Amniotic epithelial cell (primary cell): ENCODE measurements at regions not wholly inside any gene's neighbourhood (a gene's known extent, or its start where the extent isn't known, plus 50 kb on each side); places are given as distances from the start of the nearest gene placed in this dataset.

ENCODE experiments used
- DNase-seq: peaks from one replicate; pipeline ENCODE4 v3.0.0-alpha.2; 2010; ENCODE audit warnings: low read depth

GRCh38 chr5:5062525-5063302, 77.4 kb upstream of the ADAMTS16 start:
- DNase-seq: no peak

GRCh38 chr5:5063533-5063953, 76.6 kb upstream of the ADAMTS16 start:
- DNase-seq: no peak

GRCh38 chr5:5065472-5065871, 74.7 kb upstream of the ADAMTS16 start:
- no peak for DNase-seq

- no peak for DNase-seq
Measured at GRCh38 chr5:5066276-5067186, 73.6 kb upstream of the ADAMTS16 start.

- no peak for DNase-seq
Measured at GRCh38 chr5:5069851-5070250, 70.3 kb upstream of the ADAMTS16 start.

GRCh38 chr5:5071554-5071953, 68.6 kb upstream of the ADAMTS16 start:
- DNase-seq: no peak

- DNase-seq: no peak
Measured at GRCh38 chr5:5077236-5077635, 62.9 kb upstream of the ADAMTS16 start.

- DNase-seq: no peak
Measured at GRCh38 chr5:5078009-5078897, 61.9 kb upstream of the ADAMTS16 start.

- DNase-seq: no peak
Measured at GRCh38 chr5:5079876-5080275, 60.3 kb upstream of the ADAMTS16 start.

- DNase-seq: no peak
Measured at GRCh38 chr5:5080790-5081189, 59.3 kb upstream of the ADAMTS16 start.

GRCh38 chr5:5085381-5085780, 54.7 kb upstream of the ADAMTS16 start:
- no peak for DNase-seq

GRCh38 chr5:5089895-5090649, 50.1 kb upstream of the ADAMTS16 start:
- no peak for DNase-seq
